Panc1 (cell line): ENCODE measurements at regions not wholly inside any gene's neighbourhood (a gene's known extent, or its start where the extent isn't known, plus 50 kb on each side); places are given as distances from the start of the nearest gene placed in this dataset.
"Not testable (repeated sequence)": the region's sequence is repeated elsewhere in the genome, so short reads cannot be mapped to it uniquely, and the experiment has no call there.

Experiments
- CTCF ChIP-seq: fragments of 450-650 bp; IDR thresholded peaks from 2 replicates; pipeline ENCODE4 v1.5.1; 2017; ENCODE audit warnings: mild to moderate bottlenecking
- POLR2AphosphoS5 ChIP-seq: IDR thresholded peaks from 2 replicates; pipeline ENCODE4 v1.6.1; 2012; ENCODE audit warnings: mild to moderate bottlenecking, low read depth, low read length, moderate library complexity

- TF ChIP-seq CTCF, POLR2AphosphoS5: not testable (repeated sequence)
Observed at GRCh38 chr17:72472853-72473390, 352.1 kb downstream of the SOX9 start.
